Renal cortical epithelial cell (primary cell): ENCODE measurements at regions not wholly inside any gene's neighbourhood (a gene's known extent, or its start where the extent isn't known, plus 50 kb on each side); places are given as distances from the start of the nearest gene placed in this dataset.
"Not testable (repeated sequence)": the region's sequence is repeated elsewhere in the genome, so short reads cannot be mapped to it uniquely, and the experiment has no call there.

ENCODE experiments used
- DNase-seq: peaks from one replicate; pipeline ENCODE4 v3.0.0-alpha.2; 2011; ENCODE audit warnings: low read depth

DNA sequence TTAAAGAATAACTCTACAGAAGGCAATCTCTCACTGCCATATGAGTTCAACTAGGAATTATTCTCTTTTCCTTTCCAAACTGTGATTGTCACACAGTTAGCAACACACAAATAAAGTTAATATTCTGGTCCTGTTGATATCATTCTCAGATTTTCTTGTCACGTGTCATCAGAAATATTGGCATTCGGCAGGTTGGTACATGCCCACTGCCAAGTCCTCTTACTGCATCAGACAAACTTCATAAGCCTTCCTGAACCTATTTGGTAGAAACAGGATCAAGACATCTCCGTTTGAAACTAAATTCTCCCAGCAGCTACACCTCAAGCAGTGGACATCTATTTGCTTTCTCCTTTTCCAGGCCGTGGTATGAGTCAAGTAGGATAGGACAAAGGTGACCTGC is 177.9 kb upstream of the SOX2 start:
- no peak for DNase-seq

DNA sequence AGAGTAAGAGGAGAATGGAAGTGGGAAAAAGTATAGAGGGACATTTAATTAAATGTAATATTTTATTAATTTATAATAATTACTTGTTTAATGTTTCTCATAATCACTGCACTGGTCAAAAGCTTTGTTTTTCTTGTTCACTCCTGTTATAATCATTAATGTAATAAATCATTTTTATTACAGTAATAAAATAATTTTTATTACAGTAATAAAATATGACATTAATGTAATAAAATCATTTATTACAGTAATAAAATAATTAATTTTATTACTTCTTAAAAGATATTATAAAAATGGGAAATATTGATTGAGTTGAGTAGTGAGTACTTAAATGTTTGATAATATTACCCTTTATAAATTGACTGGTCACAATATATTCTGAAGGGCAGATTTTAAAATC is 181.1 kb upstream of the SOX2 start:
- DNase-seq, result no peak

DNA sequence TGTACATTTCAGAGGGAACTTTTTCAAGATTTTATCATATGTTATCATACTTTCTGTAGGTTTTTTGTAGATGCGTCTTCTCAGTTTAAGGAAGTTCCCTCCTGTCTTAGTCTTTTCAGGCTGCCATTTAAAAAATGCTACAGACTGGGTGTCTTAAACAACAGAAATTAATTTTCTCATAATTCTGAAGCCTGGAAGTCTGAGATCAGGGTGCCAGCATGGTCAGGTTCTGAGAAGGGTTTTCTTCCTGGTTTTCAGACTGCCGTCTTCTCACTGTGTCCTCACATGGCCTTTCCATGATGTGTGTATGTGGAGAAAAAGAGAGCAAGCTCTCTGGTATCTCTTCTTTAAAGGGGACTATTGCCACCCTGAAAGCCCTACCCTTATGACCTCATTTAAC is 189.9 kb upstream of the SOX2 start:
- DNase-seq, result no peak

DNA sequence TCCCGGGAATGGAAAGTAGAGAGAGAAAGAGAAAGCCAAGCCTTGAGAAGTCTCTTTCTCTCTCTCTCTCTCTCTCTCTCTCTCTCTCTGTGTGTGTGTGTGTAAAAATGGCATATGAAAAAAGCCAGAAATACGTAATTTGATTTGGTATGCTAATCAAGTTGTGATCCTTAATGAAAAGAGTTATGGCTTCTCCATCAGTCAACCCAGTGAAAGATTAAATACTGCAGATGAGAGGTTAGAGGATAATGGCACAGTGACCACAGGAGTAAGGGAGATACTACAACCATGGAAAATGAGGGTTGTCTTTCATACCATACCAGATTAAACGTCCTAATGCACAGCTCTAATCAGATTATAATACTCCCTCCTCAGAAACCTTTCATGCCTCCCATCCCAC is 193.5 kb upstream of the SOX2 start:
- DNase-seq, result no peak

GRCh38 chr3:181512787-181513186 is 198.9 kb upstream of the SOX2 start:
- no peak for DNase-seq

DNA sequence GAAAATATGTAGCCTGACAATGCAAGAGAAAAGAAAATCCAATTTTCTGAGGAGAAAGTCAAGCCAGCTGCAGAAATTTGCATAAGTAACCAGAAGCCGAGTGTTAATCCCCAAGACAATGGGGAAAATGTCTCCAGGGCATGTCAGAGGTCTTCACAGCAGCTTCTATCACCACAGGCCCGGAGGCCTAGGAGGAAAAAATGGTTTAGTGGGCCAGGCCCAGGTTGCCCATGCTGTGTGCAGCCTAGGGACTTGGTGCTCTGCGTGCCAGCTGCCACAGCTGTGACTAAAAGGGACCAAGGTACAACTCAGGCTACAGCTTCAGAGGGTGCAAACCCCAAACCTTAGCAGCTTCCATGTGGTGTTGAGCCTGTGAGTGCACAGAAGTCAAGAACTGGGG is 201.2 kb upstream of the SOX2 start:
- no peak for DNase-seq

DNA sequence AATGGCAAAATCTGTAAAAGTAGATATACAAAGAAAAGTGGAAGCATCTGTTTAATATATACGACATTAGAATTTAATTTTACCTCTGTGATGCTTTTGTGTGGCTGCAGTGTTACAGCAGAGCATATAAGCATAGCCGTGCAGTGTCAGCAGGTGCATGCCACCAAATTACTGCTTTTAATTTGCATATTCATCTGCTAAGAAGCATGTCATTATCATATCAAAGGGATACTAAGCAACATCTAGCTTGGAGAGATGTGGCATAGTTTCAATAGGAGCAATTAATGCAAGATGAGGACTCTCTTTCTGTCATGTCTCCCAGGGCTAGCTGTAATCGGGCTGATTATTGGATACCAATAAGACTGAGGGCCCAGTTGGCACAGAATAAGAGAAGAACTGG is 214.4 kb upstream of the SOX2 start:
- DNase-seq, result no peak

DNA sequence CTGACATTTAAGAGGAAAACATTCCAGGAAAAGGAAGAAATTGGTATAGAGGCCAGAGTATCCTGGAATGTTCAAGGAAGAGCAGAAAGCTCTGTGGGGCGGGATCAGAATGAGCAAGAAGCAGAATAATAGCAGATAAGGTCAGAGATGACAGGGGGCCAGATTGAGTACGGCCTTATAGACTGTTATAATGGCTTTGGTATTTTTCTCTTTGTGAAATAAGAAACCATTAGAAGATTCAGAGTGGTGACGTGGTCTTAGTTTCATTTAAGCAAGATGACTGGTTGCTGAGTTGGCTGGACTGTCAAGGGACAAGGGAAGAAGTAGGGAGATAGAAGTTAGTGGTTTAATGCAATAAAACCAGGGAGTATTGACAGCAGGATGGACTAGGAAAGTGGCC is 218.3 kb upstream of the SOX2 start:
- DNase-seq, result no peak

DNA sequence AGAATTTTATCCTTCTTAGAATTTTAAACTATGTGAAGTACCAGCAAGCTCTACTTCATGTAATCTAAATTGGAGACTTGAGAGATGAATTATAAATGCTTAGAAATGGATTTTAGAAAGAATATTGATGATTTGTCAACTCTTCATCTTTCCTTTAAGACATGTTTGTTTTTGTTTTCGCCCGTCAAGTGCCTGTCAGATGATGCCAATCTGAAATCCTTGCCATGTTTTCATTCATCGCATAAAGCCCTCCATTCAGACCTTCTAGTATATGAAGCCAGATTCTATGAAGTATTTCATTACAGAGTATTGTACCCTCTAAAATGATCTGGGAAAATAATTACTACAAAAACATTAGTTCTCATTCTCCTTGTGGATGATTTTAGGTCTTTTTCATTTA is 223.2 kb upstream of the SOX2 start:
- no peak for DNase-seq

DNA sequence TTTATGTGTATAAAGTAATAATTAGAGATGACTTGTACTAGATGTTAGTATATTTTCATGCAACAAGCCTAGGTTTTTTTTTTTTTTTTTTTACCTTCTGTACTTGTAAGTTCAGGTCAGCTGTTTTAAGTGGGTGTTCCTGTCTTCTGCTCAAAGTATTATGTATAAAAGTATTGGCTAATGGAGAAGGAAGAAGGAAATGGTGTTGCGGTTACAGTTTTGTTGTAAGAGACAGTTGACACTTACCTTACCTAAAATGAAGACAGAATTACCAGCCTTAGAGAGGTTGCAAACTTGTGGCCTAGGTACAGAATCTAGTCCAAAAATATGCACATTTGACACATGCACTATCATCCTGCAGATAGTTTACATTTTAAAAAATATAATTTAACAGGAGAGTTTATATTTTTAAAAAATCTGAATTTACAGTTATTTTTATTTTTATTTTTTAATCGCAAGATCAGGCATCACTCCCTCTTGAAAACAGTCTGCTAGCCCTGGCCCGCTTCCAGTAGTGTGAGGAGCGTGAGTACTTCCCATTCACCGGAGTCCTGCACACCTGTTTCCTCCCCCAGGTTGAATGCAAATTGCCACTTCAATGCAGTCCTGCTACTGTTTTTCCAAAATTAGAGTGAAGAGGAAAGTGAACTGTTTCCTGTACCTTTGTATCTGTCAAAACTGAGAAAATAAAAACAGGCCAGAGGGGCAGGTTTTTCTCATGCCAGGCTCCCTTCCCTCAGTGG is 224.3 kb upstream of the SOX2 start:
- no peak for DNase-seq

GRCh38 chr3:181486141-181486885 is 225.4 kb upstream of the SOX2 start:
- DNase-seq, result no peak

DNA sequence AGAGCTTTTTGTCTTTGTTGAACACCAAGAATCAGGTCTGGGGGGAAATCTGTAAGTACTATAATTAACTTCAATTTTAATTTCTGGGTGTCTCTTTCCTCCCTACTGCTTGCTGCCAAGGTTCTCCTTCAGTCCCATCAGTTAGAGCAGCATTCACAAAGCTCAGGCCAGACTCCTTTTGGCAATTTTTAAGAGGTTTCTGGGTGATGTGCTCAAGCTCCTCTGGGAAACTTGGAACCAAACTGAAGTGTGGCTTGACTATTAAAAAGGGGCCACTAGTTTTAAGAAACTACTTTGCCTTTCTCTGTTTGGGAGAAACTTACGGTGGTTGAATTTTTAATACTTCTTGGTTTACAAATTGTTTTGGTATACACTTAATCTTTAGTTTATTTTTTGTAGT is 227.7 kb upstream of the SOX2 start:
- no peak for DNase-seq

DNA sequence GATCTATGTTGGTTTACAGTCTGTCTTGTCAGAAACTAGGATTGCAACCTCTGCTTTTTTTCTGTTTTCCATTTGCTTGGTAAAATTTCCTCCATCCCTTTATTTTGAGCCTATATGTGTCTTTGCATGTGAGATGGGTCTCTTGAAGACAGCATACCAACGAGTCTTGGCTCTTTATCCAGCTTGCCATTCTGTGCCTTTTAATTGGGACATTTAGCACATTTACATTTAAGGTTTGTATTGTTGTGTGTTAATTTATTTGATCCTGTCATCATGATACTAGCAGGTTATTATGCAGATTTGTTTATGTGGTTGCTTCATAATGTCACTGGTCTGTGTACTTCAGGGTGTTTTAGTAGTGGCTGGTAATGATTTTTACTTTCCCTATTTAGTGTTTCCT is 236.6 kb upstream of the SOX2 start:
- not testable (repeated sequence) for DNase-seq

DNA sequence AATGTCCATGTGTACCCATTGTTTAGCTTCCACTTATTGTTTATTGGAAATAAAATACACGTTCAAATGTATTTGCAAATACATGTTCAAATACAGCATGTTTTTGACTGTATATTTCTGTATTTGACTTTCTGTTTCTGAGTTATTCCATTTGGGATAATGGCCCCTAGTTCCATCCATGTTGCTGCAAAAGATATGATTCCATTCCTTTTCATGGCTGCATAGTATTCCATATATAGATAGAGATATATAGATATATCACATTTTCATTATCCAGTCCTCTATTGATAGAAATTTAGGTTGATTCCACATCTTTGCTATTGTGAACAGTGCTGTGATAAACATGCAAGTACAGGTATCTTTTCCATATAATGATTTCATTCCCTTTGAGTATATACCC is 241.4 kb upstream of the SOX2 start:
- DNase-seq, result no peak

DNA sequence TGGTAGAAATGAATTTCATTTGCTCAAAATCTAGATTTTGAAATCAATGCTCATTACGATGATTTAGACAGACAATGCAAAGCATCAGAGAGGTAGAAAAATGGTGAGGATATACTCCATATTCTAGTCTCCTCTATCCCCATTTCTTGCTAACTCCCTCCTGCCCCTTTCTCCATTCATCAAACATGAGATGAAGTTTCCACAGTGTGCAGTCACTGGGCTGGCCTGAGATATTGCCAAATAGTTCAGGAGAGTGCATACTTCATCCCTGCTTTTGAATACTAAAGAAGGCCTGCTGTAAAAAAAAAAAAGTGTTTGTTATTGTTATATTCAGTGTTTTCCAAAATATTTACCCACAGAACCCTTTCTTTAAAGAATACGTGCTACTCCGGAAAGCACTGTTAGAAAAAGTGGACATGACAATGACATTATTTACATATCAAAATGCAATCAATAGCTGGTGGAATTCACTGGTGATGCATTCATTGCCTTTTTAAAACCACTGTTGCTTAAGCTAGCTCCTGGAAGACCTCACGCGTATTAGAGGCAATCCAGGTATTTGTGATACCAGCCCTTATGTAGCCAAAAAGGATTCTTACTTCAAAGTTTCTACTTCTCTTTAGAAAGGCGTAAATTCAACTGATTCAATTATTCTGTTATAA is 247.6 kb upstream of the SOX2 start:
- no peak for DNase-seq

- DNase-seq, result no peak
Measured at GRCh38 chr3:181461381-181461780, 250.3 kb upstream of the SOX2 start.

DNA sequence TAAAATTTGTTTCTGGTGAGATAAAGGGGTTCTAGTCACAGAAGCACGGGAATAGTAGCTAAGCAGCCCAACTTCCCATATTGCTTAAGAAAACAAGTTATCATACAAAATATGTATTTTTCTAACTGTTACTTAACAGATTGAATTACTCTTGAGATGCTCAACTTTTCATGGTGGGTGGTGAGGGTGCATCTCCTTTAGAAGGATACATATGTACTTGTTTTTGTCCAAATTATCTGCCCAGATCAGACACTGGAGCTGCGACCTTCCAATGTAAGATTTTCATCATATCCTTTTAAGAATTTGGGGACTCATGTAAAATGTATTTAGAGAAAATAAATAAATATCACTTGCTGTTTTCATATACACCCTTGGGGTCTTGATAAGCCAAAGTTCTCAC is 252.2 kb upstream of the SOX2 start:
- no peak for DNase-seq

- DNase-seq, result no peak
Measured at GRCh38 chr3:181458857-181459256, 252.9 kb upstream of the SOX2 start.

DNA sequence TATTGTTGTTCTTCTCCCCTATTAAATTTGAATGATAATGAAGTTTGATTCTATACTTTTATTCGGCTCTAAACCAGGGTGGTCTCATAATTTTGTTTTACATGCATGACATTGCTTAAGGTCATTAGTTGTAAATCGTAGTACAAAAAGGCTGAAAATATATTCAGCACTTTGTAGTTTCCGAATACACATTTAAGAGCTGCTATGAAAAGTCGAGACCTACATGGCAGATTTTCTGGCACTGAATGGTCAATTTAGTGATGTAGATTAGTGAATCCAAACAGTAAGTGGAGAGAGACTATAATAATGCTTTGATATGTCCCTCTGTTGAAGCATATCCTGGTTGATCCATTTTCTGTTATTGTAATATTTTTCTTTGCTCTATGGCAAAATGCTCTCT is 254.0 kb upstream of the SOX2 start:
- no peak for DNase-seq

- no peak for DNase-seq
Measured at GRCh38 chr3:181457190-181457589, 254.5 kb upstream of the SOX2 start.

- no peak for DNase-seq
Measured at GRCh38 chr3:181455276-181455675, 256.4 kb upstream of the SOX2 start.

DNA sequence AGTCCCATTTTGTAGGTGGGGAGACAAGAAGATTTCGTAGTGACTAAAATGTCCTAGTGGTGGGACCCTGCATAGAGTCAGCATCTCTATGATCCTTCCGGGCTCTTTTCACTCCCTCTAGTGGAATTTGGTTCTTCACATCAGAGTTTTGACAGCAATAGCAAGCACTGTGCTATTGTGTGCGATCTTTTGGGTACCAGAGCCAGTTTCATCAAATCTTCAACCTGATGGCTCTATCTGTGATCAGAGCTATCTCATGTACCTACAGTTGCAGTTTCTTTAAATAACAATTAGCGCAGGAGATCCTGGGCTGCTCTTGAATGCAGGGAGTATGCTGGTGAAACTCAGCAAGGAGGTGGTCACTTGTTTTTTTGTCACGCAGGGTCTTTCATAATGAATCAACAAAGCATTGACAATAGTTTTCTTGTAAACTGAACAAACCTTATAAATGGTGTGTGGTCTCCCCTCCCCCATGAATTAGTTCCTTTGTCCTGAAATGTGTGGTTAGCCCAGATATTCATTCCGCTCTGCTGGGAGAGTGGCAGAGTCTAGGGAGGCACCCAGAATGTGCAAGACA is 257.2 kb upstream of the SOX2 start:
- DNase-seq, result no peak

GRCh38 chr3:181446741-181447140 is 265.0 kb upstream of the SOX2 start:
- DNase-seq, result no peak
